ENCODE measurements at regions not wholly inside any gene's neighbourhood (a gene's known extent, or its start where the extent isn't known, plus 50 kb on each side); places are given as distances from the start of the nearest gene placed in this dataset.

GRCh38 chr1:30334767-30335166 lies 388.6 kb downstream of the MATN1 start:
- TF ChIP-seq RARB (CRISPR knock-in tag; IDR thresholded peaks at IDR 0.05) (no peak), CREB5 (CRISPR knock-in tag; IDR thresholded peaks at IDR 0.05; ENCODE audit: low read depth) (no peak), GLIS3 (CRISPR knock-in tag; IDR thresholded peaks at IDR 0.05) (no peak), PATZ1 (CRISPR knock-in tag; IDR thresholded peaks at IDR 0.05; ENCODE audit: borderline replicate concordance) (no peak), ESRRG (CRISPR knock-in tag; IDR thresholded peaks at IDR 0.05) (no peak), TSHZ2 (CRISPR knock-in tag; IDR thresholded peaks at IDR 0.05) (no peak), ISL1 (CRISPR knock-in tag; IDR thresholded peaks at IDR 0.05) (no peak)
